GM19452 (cell line): ENCODE measurements at regions not wholly inside any gene's neighbourhood (a gene's known extent, or its start where the extent isn't known, plus 50 kb on each side); places are given as distances from the start of the nearest gene placed in this dataset.

Experiments used
- ATAC-seq: cut with Tn5 transposase; IDR thresholded peaks from one replicate; pipeline ENCODE4 v1.9.1; 2021; ENCODE audit not compliant: unreplicated experiment

GRCh38 chr3:81439108-81439507, 322.3 kb downstream of the GBE1 start:
- ATAC-seq = no peak

- ATAC-seq = no peak
Measured at GRCh38 chr3:81437683-81438082, 323.8 kb downstream of the GBE1 start.

- no peak for ATAC-seq
Measured at GRCh38 chr3:81436182-81436581, 325.3 kb downstream of the GBE1 start.

- ATAC-seq = no peak
Measured at GRCh38 chr3:81435050-81435449, 326.4 kb downstream of the GBE1 start.

GRCh38 chr3:81434161-81434560, 327.3 kb downstream of the GBE1 start:
- ATAC-seq = no peak

- ATAC-seq = no peak
Measured at GRCh38 chr3:81433675-81434074, 327.8 kb downstream of the GBE1 start.

GRCh38 chr3:81432456-81432855, 329.0 kb downstream of the GBE1 start:
- ATAC-seq = no peak

- ATAC-seq = no peak
Measured at GRCh38 chr3:81426826-81427577, 334.4 kb downstream of the GBE1 start.

GRCh38 chr3:81425198-81425868, 336.1 kb downstream of the GBE1 start:
- no peak for ATAC-seq

- ATAC-seq = no peak
Measured at GRCh38 chr3:81419228-81419627, 342.2 kb downstream of the GBE1 start.

- no peak for ATAC-seq
Measured at GRCh38 chr3:81416812-81417211, 344.6 kb downstream of the GBE1 start.

GRCh38 chr3:81406318-81406717, 355.1 kb downstream of the GBE1 start:
- no peak for ATAC-seq

- ATAC-seq = no peak
Measured at GRCh38 chr3:81395739-81396513, 365.5 kb downstream of the GBE1 start.

- ATAC-seq = no peak
Measured at GRCh38 chr3:81394651-81395524, 366.6 kb downstream of the GBE1 start.

GRCh38 chr3:81393251-81393650, 368.2 kb downstream of the GBE1 start:
- no peak for ATAC-seq

- no peak for ATAC-seq
Measured at GRCh38 chr3:81390796-81391195, 370.6 kb downstream of the GBE1 start.

GRCh38 chr3:81388191-81388590, 373.3 kb downstream of the GBE1 start:
- no peak for ATAC-seq

- ATAC-seq = no peak
Measured at GRCh38 chr3:81382470-81382869, 379.0 kb downstream of the GBE1 start.

GRCh38 chr3:81380234-81380633, 381.2 kb downstream of the GBE1 start:
- no peak for ATAC-seq

- ATAC-seq = no peak
Measured at GRCh38 chr3:81378552-81379293, 382.7 kb downstream of the GBE1 start.
